Neural cell (in vitro differentiated cells): ENCODE measurements at regions not wholly inside any gene's neighbourhood (a gene's known extent, or its start where the extent isn't known, plus 50 kb on each side); places are given as distances from the start of the nearest gene placed in this dataset.

Experiments
- CTCF ChIP-seq: fragments of 450-650 bp; IDR thresholded peaks from 2 replicates; pipeline ENCODE4 v1.5.1; 2014; ENCODE audit warnings: antibody characterized with exemption, mild to moderate bottlenecking, moderate library complexity; ENCODE audit not compliant: poor library complexity, severe bottlenecking
- EP300 ChIP-seq: fragments of 450-650 bp; conservative IDR thresholded peaks from 2 replicates; pipeline ENCODE4 v1.6.1; 2014; ENCODE audit warnings: antibody characterized with exemption, mild to moderate bottlenecking, moderate library complexity; ENCODE audit not compliant: poor library complexity, severe bottlenecking
- POLR2AphosphoS5 ChIP-seq: IDR thresholded peaks from 2 replicates; pipeline ENCODE4 v1.6.1; 2012
- RAD21 ChIP-seq: fragments of 450-650 bp; conservative IDR thresholded peaks from 2 replicates; pipeline ENCODE4 v1.6.1; 2014; ENCODE audit warnings: antibody characterized with exemption, mild to moderate bottlenecking, moderate library complexity
- SMC3 ChIP-seq: fragments of 450-650 bp; conservative IDR thresholded peaks from 2 replicates; pipeline ENCODE4 v1.6.1; 2014; ENCODE audit warnings: antibody characterized with exemption, mild to moderate bottlenecking, moderate library complexity; ENCODE audit not compliant: poor library complexity
- TAF1 ChIP-seq: IDR thresholded peaks from 2 replicates; pipeline ENCODE4 v1.6.1; 2012; ENCODE audit warnings: low read depth

- TF ChIP-seq CTCF (no peak), TAF1 (no peak), EP300 (no peak), SMC3 (no peak), RAD21 (no peak), POLR2AphosphoS5 (no peak)
Measured at GRCh38 chr15:27608248-27608647, 490.9 kb downstream of the OCA2 start.
